ENCODE measurements at regions not wholly inside any gene's neighbourhood (a gene's known extent, or its start where the extent isn't known, plus 50 kb on each side); places are given as distances from the start of the nearest gene placed in this dataset.
"Not testable (repeated sequence)": the region's sequence is repeated elsewhere in the genome, so short reads cannot be mapped to it uniquely, and the experiment has no call there.

DNA sequence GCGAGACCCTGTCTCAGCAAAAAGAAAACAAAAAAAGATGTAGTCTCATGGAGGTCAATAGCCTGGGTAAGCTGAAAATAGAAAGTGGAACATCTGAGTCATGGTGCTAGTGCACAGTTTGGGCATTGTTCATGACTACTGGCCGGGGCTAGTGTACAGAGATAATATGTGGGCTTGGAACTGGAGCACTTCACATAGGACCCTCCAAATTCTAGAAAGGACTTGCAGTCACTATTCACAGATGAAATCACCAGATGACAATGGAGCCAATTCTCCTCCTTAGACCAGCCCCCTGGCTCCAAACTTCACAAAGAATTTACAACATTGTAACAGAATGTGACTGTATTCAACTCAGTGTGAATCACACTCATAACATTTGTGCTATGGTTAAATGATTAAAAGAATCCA is 367.8 kb upstream of the SLC7A11 start:
- DNase-seq, result no peak

- no peak for DNase-seq
These were observed 362.4 kb upstream of the SLC7A11 start for GRCh38 chr4:138604556-138604955.

GRCh38 chr4:138602664-138603063 is 360.5 kb upstream of the SLC7A11 start:
- no peak for DNase-seq

GRCh38 chr4:138599965-138600364 is 357.8 kb upstream of the SLC7A11 start:
- DNase-seq, result no peak

GRCh38 chr4:138598226-138598625 is 356.1 kb upstream of the SLC7A11 start:
- no peak for DNase-seq

DNA sequence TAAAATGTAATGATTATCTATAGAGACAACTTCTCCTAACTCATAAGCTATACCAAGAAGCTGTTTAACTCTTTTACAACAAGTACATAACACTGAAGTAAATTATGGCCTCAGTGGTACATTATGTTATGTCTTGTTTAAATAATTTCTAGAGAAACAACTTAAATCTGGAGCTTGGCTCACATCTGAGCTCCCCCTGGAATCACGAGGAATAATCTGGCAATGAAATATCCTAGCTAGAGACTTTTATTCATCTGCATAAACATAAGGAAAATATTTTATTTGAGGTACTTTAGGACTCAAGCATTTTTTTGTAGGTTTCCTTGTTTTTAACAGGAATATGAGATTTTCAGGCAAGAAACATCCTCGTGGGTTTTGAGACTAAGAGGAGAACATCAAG is 354.7 kb upstream of the SLC7A11 start:
- no peak for DNase-seq

DNA sequence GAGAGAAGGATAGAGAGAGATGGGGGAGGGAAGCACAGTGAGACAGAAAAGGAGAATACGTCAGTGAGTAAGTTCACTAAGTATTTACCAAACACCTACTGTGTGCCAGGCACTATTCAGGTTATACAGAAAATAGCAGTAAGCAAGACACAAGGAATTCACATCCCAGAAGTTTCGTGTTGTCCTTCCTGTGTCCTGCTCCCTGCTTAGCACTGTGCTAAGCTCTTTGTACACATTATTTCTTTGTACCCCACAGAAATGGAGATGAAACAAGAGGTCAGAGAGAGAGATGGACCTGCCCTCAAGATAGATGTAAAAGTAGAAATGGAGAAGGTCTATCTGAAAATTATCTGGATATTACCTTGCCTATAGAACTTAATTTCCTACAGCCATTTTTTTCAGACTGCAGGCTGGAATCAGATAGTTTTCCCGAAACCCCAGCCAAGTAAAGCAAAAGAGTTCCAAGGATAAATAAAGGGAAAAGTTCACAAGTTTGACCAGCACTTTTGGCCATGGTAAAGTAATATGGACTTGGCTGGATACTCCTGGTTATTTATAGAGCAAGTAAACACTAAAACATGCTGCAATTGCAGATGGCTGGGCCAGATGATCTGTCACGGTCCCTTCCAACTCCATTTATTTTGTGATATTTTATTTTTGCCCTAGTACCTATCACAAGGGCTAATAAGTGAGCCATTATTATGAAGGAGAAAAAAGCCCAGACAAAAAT is 353.7 kb upstream of the SLC7A11 start:
- DNase-seq, result no peak

GRCh38 chr4:138595171-138595570 is 353.0 kb upstream of the SLC7A11 start:
- no peak for DNase-seq

DNA sequence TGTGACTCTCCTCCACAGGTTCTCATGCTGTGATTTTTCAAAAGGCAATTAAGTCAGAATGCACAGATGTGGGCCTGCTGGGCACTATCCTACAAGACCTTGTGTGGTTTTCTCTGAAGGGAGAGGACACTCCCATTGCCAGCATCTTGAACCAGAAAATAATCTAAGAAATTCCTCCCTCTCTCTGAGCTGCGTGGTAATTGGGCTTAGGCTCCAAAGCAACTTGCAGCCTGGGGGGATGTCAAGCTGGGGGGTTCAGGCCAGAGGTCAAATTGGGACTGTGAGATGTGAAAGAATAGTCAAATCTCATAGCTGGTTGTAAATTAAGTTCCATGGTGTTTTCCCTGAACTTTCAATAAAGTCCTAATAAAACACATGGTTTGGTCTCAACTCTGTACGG is 350.6 kb upstream of the SLC7A11 start:
- DNase-seq, result no peak

DNA sequence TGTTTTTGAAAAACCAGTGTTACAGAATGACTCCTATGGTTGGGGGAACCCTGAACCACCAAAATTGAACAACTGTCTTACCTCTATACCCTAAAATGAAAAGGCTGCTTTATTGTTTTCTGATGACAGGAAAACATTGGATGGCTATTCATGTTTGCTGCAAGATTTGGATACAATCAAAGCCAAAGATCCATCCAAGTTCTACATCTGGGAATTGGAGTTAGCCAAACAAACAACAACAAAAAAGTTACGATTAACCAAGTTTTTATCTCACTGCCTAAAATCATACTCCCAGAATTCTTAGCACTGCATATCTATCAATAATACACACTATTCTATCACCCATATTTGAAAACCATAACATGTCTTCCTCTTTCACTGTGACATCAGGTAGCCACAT is 349.7 kb upstream of the SLC7A11 start:
- no peak for DNase-seq

GRCh38 chr4:138588501-138588900 is 346.4 kb upstream of the SLC7A11 start:
- DNase-seq, result no peak

GRCh38 chr4:138579146-138579545 is 337.0 kb upstream of the SLC7A11 start:
- no peak for DNase-seq

- DNase-seq, result not testable (repeated sequence)
These were observed 335.7 kb upstream of the SLC7A11 start for GRCh38 chr4:138577826-138578225.

DNA sequence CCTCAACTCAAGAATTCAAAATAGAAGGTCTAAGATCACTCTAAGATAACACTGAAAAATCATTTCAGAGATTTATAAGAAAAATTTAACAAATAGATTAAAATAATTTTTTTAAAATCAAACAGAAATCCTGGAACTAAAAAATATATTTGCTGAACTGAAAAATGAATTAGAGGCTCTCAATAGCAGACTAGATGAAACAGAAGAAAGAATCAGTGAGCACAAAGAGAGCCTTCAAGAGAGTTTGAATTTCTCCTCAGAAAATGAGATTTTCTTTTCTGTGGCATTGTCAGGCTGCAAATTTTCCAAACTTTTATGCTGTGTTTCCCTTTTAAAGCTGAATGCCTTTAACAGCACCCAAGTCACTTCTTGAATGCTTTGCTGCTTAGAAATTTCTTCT is 335.0 kb upstream of the SLC7A11 start:
- no peak for DNase-seq

GRCh38 chr4:138576684-138577083 is 334.5 kb upstream of the SLC7A11 start:
- no peak for DNase-seq

DNA sequence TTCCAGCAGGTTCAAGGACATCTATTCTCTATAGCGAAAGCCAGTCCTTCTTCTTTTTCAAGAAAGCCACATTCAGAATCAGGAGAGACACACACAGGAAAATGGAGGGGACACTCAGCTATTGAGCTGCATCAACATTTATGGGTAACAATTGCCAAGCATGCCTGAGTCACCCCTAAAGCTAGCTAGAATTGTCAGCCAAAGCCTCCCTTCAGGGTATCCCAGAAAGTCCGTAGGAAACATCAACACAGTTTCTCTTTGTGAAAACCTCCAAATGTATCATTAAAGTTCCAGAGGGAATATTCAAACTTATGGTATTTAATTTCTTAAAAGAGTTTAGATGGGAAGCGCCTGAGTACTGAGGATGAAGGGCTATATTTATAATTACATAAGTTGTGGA is 331.1 kb upstream of the SLC7A11 start:
- DNase-seq, result no peak

DNA sequence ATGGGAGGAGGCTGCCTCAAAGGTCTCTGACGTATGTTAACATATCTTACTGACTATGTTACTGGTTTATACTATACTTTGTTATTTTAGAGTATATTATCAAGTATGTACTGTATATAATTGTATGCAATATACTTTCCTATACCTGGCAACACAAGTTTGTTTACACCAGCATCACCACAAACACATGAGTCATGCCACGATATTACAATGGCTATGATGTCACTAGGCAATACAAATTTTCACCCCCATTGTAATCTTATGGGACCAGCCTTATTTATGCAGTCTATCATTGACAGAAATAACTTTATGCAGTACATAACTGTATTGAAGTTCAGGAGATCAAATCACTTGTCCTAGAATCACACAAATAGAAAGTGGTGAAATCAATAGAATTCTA is 329.9 kb upstream of the SLC7A11 start:
- no peak for DNase-seq

- DNase-seq, result no peak
These were observed 325.5 kb upstream of the SLC7A11 start for GRCh38 chr4:138567696-138568095.

GRCh38 chr4:138565576-138565975 is 323.4 kb upstream of the SLC7A11 start:
- DNase-seq, result no peak

DNA sequence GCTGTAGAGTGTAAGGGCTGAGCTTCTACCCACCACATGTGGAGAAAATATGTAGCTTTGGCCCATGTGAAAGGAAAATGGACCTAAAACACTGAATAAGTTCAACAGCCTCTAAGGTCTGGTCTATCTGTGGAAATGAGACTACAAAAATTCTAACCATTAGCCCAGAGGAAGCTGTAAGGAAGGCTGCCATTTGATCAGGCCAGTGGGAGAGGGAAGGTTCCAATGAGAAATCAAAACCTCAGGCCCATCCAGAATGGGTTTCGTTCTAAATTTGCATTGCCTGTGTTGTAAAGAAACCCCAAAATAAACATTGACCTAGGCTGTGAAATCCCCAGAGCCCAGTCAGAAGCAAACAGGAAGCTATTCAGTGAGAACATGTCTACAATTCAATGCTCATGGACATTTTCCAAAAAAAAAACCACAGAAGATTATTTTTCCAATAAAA is 320.4 kb upstream of the SLC7A11 start:
- no peak for DNase-seq

GRCh38 chr4:138561906-138562305 is 319.8 kb upstream of the SLC7A11 start:
- DNase-seq, result no peak

- DNase-seq, result no peak
These were observed 319.2 kb upstream of the SLC7A11 start for GRCh38 chr4:138561276-138561880.

GRCh38 chr4:138560448-138560847 is 318.3 kb upstream of the SLC7A11 start:
- DNase-seq, result no peak

DNA sequence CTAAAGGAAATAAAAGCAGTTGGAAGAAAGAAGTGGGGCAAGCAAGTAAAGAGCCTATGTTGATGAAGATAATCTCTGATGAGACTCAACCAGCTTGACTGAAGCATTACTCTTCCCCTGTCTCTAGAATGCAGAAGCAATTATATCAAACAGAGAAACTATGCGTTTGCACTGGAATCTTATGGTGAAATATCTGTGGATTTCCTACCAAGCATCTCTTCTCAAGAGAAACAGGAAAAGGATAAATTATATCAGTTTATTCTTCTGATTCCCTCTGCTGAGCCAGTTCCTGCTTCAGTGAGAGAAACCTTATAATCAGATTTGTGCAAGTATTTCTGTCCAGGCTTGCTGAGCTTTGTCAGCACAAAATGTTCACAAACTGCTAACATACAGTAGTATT is 316.7 kb upstream of the SLC7A11 start:
- no peak for DNase-seq

DNA sequence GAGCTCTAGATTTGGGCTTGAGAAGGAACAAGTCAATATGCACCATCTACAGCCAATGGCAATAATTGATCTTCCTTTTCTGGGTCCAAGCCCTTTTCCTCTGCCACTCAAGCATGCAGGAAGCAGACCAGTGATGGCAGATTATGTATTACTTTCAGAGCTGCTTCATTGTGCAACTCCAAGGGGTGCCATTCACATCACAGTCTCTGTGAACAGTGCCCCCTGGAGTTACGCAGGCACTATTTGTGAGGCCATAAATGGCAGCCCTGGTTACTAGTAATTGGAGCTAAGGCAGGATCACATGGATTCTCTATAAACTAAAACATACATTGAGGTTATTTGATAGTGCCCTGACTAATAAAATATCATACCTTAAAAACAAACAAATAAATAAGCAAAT is 313.4 kb upstream of the SLC7A11 start:
- DNase-seq, result no peak
